HG03097 (cell line): ENCODE measurements at regions not wholly inside any gene's neighbourhood (a gene's known extent, or its start where the extent isn't known, plus 50 kb on each side); places are given as distances from the start of the nearest gene placed in this dataset.

Source experiments
- ATAC-seq: cut with Tn5 transposase; IDR thresholded peaks from one replicate; pipeline ENCODE4 v1.9.1; 2021; ENCODE audit not compliant: unreplicated experiment, low FRiP score

- no peak for ATAC-seq
Measured at GRCh38 chr5:4422247-4422646, 717.9 kb upstream of the ADAMTS16 start.

- no peak for ATAC-seq
Measured at GRCh38 chr5:4424895-4425294, 715.2 kb upstream of the ADAMTS16 start.

- no peak for ATAC-seq
Measured at GRCh38 chr5:4440536-4440935, 699.6 kb upstream of the ADAMTS16 start.

- no peak for ATAC-seq
Measured at GRCh38 chr5:4442221-4442620, 697.9 kb upstream of the ADAMTS16 start.

GRCh38 chr5:4447657-4448056 is 692.5 kb upstream of the ADAMTS16 start:
- no peak for ATAC-seq

GRCh38 chr5:4453655-4454054 is 686.5 kb upstream of the ADAMTS16 start:
- no peak for ATAC-seq

- ATAC-seq: no peak
Measured at GRCh38 chr5:4479426-4479825, 660.7 kb upstream of the ADAMTS16 start.

- ATAC-seq: no peak
Measured at GRCh38 chr5:4480528-4481349, 659.4 kb upstream of the ADAMTS16 start.

GRCh38 chr5:4487581-4487980 is 652.5 kb upstream of the ADAMTS16 start:
- ATAC-seq: no peak

GRCh38 chr5:4511996-4512656 is 628.0 kb upstream of the ADAMTS16 start:
- ATAC-seq: no peak

- no peak for ATAC-seq
Measured at GRCh38 chr5:4513381-4513780, 626.7 kb upstream of the ADAMTS16 start.

- ATAC-seq: no peak
Measured at GRCh38 chr5:4514067-4514648, 626.0 kb upstream of the ADAMTS16 start.

GRCh38 chr5:4518903-4519672 is 621.0 kb upstream of the ADAMTS16 start:
- no peak for ATAC-seq

- no peak for ATAC-seq
Measured at GRCh38 chr5:4520559-4520958, 619.6 kb upstream of the ADAMTS16 start.

GRCh38 chr5:4523038-4523437 is 617.1 kb upstream of the ADAMTS16 start:
- no peak for ATAC-seq

GRCh38 chr5:4531756-4532704 is 608.1 kb upstream of the ADAMTS16 start:
- no peak for ATAC-seq

GRCh38 chr5:4532705-4533080 is 607.4 kb upstream of the ADAMTS16 start:
- no peak for ATAC-seq

- ATAC-seq: no peak
Measured at GRCh38 chr5:4533457-4534105, 606.5 kb upstream of the ADAMTS16 start.

GRCh38 chr5:4537489-4537888 is 602.6 kb upstream of the ADAMTS16 start:
- ATAC-seq: no peak
